Erythroblast (primary cell): ENCODE measurements at regions not wholly inside any gene's neighbourhood (a gene's known extent, or its start where the extent isn't known, plus 50 kb on each side); places are given as distances from the start of the nearest gene placed in this dataset.

Source experiments
- GATA1 ChIP-seq: IDR thresholded peaks from 2 replicates; pipeline ENCODE4 v1.6.1; 2011; ENCODE audit warnings: low read depth, mild to moderate bottlenecking, control low read depth, low read length, moderate library complexity
- POLR2A ChIP-seq: IDR thresholded peaks from 2 replicates; pipeline ENCODE4 v1.6.1; 2011; ENCODE audit warnings: mild to moderate bottlenecking, low read length

DNA sequence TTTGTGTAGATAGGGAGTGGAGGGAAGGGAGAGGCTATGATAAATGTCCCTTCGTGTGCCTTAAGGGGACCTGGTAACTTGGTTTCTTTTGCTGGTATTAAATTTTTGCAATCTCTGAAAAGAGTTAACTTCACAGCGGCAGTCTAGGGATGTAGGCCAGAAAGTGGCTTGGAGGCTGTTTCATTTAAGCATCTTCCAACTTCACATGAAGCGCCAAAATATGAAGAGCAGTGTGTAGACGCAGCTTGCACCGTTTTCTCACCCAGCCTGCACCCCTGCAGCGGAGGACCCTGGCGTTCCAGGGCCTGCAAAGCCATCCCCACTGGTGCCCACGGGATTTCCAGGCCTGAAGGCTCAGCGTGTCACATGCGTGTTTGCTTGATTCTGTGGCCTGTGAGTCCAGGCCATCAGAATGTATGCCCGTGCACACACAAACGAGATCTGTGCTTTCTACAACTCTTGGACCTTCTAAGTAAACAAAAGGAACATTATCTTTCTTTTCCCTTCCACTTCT lies 87.2 kb upstream of the EPB41L3 start:
- TF ChIP-seq GATA1 = no peak
- TF ChIP-seq POLR2A = no peak
